ENCODE measurements at regions not wholly inside any gene's neighbourhood (a gene's known extent, or its start where the extent isn't known, plus 50 kb on each side); places are given as distances from the start of the nearest gene placed in this dataset.

- Histone ChIP-seq H3K4me2 (ENCODE audit: low read length) (no peak overlapping the region), H2BK120ac (ENCODE audit: insufficient read depth, low read length, poor library complexity) (no peak overlapping the region), H3K4me3 (ENCODE audit: low read depth, low read length) (no peak overlapping the region), H2AK5ac (ENCODE audit: low read length) (no peak overlapping the region), H3K23ac (ENCODE audit: low read length) (no peak overlapping the region), H3K36me3 (ENCODE audit: control insufficient read depth in 1 of 2, insufficient read depth in 2 of 2, low read length in 2 of 2) (no peaks in the 10 kb centered on the region), H2AFZ (ENCODE audit: insufficient read depth, low read length, poor library complexity) (no peak overlapping the region), H3K27ac (ENCODE audit: low read depth, low read length) (no peak overlapping the region), H4K12ac (ENCODE audit: low read depth, low read length) (no peak overlapping the region), H3K9me3 (ENCODE audit: insufficient read depth, low read depth, low read length) (no peaks in the 10 kb centered on the region), H3K9ac (ENCODE audit: low read length) (no peak overlapping the region), H2BK12ac (ENCODE audit: low read length) (no peak overlapping the region), H2BK5ac (ENCODE audit: low read depth, low read length, poor library complexity) (no peak overlapping the region), H3K79me1 (ENCODE audit: low read length) (no peaks in the 10 kb centered on the region), H3K79me2 (ENCODE audit: control insufficient read depth, insufficient read depth, low read length, poor library complexity) (no peaks in the 10 kb centered on the region), H3K18ac (ENCODE audit: low read length) (no peak overlapping the region), H3K4ac (ENCODE audit: low read depth, low read length) (no peak overlapping the region), H4K8ac (ENCODE audit: low read depth, low read length) (no peak overlapping the region), H4K91ac (ENCODE audit: low read depth, low read length) (no peak overlapping the region), H3K4me1 (ENCODE audit: control insufficient read depth in 1 of 2, insufficient read depth in 2 of 2, low read length in 2 of 2) (no peaks in the 10 kb centered on the region), H3K27me3 (ENCODE audit: insufficient read depth, low read length) (no peaks in the 10 kb centered on the region), H3K14ac (ENCODE audit: low read length) (no peak overlapping the region)
- no CpG with 5 or more reads among the region's 4 CpGs for WGBS (ENCODE audit: extremely low coverage, insufficient coverage, insufficient read length)
- DNase-seq, result no peak
These were observed 63.6 kb downstream of the MAF start for GRCh38 chr16:79536958-79537357.

GRCh38 chr16:79535130-79535529, 65.4 kb downstream of the MAF start:
- no CpG with 5 or more reads among the region's 5 CpGs for WGBS (ENCODE audit: extremely low coverage, insufficient coverage, insufficient read length)
- H4K8ac ChIP-seq (ENCODE audit: low read depth, low read length), result no peak overlapping the region
- no peaks in the 10 kb centered on the region for H3K36me3 ChIP-seq (ENCODE audit: control insufficient read depth in 1 of 2, insufficient read depth in 2 of 2, low read length in 2 of 2)
- no peaks in the 10 kb centered on the region for H3K9me3 ChIP-seq (ENCODE audit: insufficient read depth, low read depth, low read length)
- no peak overlapping the region for H3K4ac ChIP-seq (ENCODE audit: low read depth, low read length)
- no peak overlapping the region for H2BK120ac ChIP-seq (ENCODE audit: insufficient read depth, low read length, poor library complexity)
- no peaks in the 10 kb centered on the region for H3K27me3 ChIP-seq (ENCODE audit: insufficient read depth, low read length)
- H3K18ac ChIP-seq (ENCODE audit: low read length), result no peak overlapping the region
- no peak overlapping the region for H4K12ac ChIP-seq (ENCODE audit: low read depth, low read length)
- no peak overlapping the region for H2AFZ ChIP-seq (ENCODE audit: insufficient read depth, low read length, poor library complexity)
- H2AK5ac ChIP-seq (ENCODE audit: low read length), result no peak overlapping the region
- no peak overlapping the region for H3K14ac ChIP-seq (ENCODE audit: low read length)
- H3K4me3 ChIP-seq (ENCODE audit: low read depth, low read length), result no peak overlapping the region
- H3K27ac ChIP-seq (ENCODE audit: low read depth, low read length), result no peak overlapping the region
- no peaks in the 10 kb centered on the region for H3K4me1 ChIP-seq (ENCODE audit: control insufficient read depth in 1 of 2, insufficient read depth in 2 of 2, low read length in 2 of 2)
- no peak overlapping the region for H3K4me2 ChIP-seq (ENCODE audit: low read length)
- no peak overlapping the region for H3K23ac ChIP-seq (ENCODE audit: low read length)
- H3K79me1 ChIP-seq (ENCODE audit: low read length), result no peaks in the 10 kb centered on the region
- DNase-seq, result peak in 1 of 2 donors; percentile 1
- H2BK5ac ChIP-seq (ENCODE audit: low read depth, low read length, poor library complexity), result no peak overlapping the region
- no peak overlapping the region for H3K9ac ChIP-seq (ENCODE audit: low read length)
- no peak overlapping the region for H2BK12ac ChIP-seq (ENCODE audit: low read length)
- no peak overlapping the region for H4K91ac ChIP-seq (ENCODE audit: low read depth, low read length)
- no peaks in the 10 kb centered on the region for H3K79me2 ChIP-seq (ENCODE audit: control insufficient read depth, insufficient read depth, low read length, poor library complexity)

- no peak overlapping the region for H4K12ac ChIP-seq (ENCODE audit: low read depth, low read length)
These were observed 66.4 kb downstream of the MAF start for GRCh38 chr16:79534143-79534542.

GRCh38 chr16:79533292-79533691, 67.2 kb downstream of the MAF start:
- Histone ChIP-seq H3K9ac (ENCODE audit: low read length) (no peak overlapping the region), H2AFZ (ENCODE audit: insufficient read depth, low read length, poor library complexity) (no peak overlapping the region), H3K79me1 (ENCODE audit: low read length) (no peaks in the 10 kb centered on the region), H4K91ac (ENCODE audit: low read depth, low read length) (no peak overlapping the region), H4K8ac (ENCODE audit: low read depth, low read length) (no peak overlapping the region), H4K12ac (ENCODE audit: low read depth, low read length) (no peak overlapping the region), H3K14ac (ENCODE audit: low read length) (no peak overlapping the region), H3K23ac (ENCODE audit: low read length) (no peak overlapping the region), H3K36me3 (ENCODE audit: control insufficient read depth in 1 of 2, insufficient read depth in 2 of 2, low read length in 2 of 2) (no peaks in the 10 kb centered on the region), H2BK12ac (ENCODE audit: low read length) (no peak overlapping the region), H3K18ac (ENCODE audit: low read length) (no peak overlapping the region), H3K27me3 (ENCODE audit: insufficient read depth, low read length) (no peaks in the 10 kb centered on the region), H2BK5ac (ENCODE audit: low read depth, low read length, poor library complexity) (no peak overlapping the region), H3K4me1 (ENCODE audit: control insufficient read depth in 1 of 2, insufficient read depth in 2 of 2, low read length in 2 of 2) (no peaks in the 10 kb centered on the region), H3K4me3 (ENCODE audit: low read depth, low read length) (no peak overlapping the region), H3K4ac (ENCODE audit: low read depth, low read length) (no peak overlapping the region), H3K9me3 (ENCODE audit: insufficient read depth, low read depth, low read length) (no peaks in the 10 kb centered on the region), H3K79me2 (ENCODE audit: control insufficient read depth, insufficient read depth, low read length, poor library complexity) (no peaks in the 10 kb centered on the region), H2AK5ac (ENCODE audit: low read length) (no peak overlapping the region), H3K27ac (ENCODE audit: low read depth, low read length) (no peak overlapping the region), H3K4me2 (ENCODE audit: low read length) (no peak overlapping the region), H2BK120ac (ENCODE audit: insufficient read depth, low read length, poor library complexity) (no peak overlapping the region)
- no peak for DNase-seq
- WGBS (ENCODE audit: extremely low coverage, insufficient coverage, insufficient read length), result no CpG with 5 or more reads among the region's 3 CpGs

More at GRCh38 chr16:79534143-79534542, 66.4 kb downstream of the MAF start:
- H3K9me3 ChIP-seq (ENCODE audit: insufficient read depth, low read depth, low read length), result no peaks in the 10 kb centered on the region
- H3K27me3 ChIP-seq (ENCODE audit: insufficient read depth, low read length), result no peaks in the 10 kb centered on the region
- H3K36me3 ChIP-seq (ENCODE audit: control insufficient read depth in 1 of 2, insufficient read depth in 2 of 2, low read length in 2 of 2), result no peaks in the 10 kb centered on the region
- DNase-seq, result no peak
- no peak overlapping the region for H3K27ac ChIP-seq (ENCODE audit: low read depth, low read length)
- H3K79me2 ChIP-seq (ENCODE audit: control insufficient read depth, insufficient read depth, low read length, poor library complexity), result no peaks in the 10 kb centered on the region
- no peak overlapping the region for H2BK5ac ChIP-seq (ENCODE audit: low read depth, low read length, poor library complexity)
- no peaks in the 10 kb centered on the region for H3K79me1 ChIP-seq (ENCODE audit: low read length)
- no peak overlapping the region for H2AK5ac ChIP-seq (ENCODE audit: low read length)
- H3K4me2 ChIP-seq (ENCODE audit: low read length), result no peak overlapping the region
- H4K8ac ChIP-seq (ENCODE audit: low read depth, low read length), result no peak overlapping the region
- no peak overlapping the region for H2AFZ ChIP-seq (ENCODE audit: insufficient read depth, low read length, poor library complexity)
- no CpG with 5 or more reads among the region's 3 CpGs for WGBS (ENCODE audit: extremely low coverage, insufficient coverage, insufficient read length)
- H3K14ac ChIP-seq (ENCODE audit: low read length), result no peak overlapping the region
- H3K4me3 ChIP-seq (ENCODE audit: low read depth, low read length), result no peak overlapping the region
- H3K18ac ChIP-seq (ENCODE audit: low read length), result no peak overlapping the region
- H4K91ac ChIP-seq (ENCODE audit: low read depth, low read length), result no peak overlapping the region
- H3K4ac ChIP-seq (ENCODE audit: low read depth, low read length), result no peak overlapping the region
- H2BK120ac ChIP-seq (ENCODE audit: insufficient read depth, low read length, poor library complexity), result no peak overlapping the region
- H3K9ac ChIP-seq (ENCODE audit: low read length), result no peak overlapping the region
- no peak overlapping the region for H2BK12ac ChIP-seq (ENCODE audit: low read length)
- no peaks in the 10 kb centered on the region for H3K4me1 ChIP-seq (ENCODE audit: control insufficient read depth in 1 of 2, insufficient read depth in 2 of 2, low read length in 2 of 2)
- H3K23ac ChIP-seq (ENCODE audit: low read length), result no peak overlapping the region

Measured in trophoblast cell (in vitro differentiated cells and primary cell).